GM12865 (cell line): ENCODE measurements at regions not wholly inside any gene's neighbourhood (a gene's known extent, or its start where the extent isn't known, plus 50 kb on each side); places are given as distances from the start of the nearest gene placed in this dataset.

Experiments
- DNase-seq: peaks from one replicate; pipeline ENCODE4 v3.0.0; 2010; ENCODE audit warnings: low read depth
- H3K4me3 ChIP-seq: 2 replicates; pipeline ENCODE4 v1.5.1; 2011; ENCODE audit warnings: mild to moderate bottlenecking, low read depth, low read length, control low read depth
- TF ChIP-seq, protein P1 (sequence below): IDR thresholded peaks from 2 replicates; pipeline ENCODE4 v1.5.1; 2011; ENCODE audit warnings: low read length, control low read depth, low read depth, inconsistent platforms; ENCODE audit not compliant: insufficient read depth; ENCODE audit errors: missing control alignments

DNA sequence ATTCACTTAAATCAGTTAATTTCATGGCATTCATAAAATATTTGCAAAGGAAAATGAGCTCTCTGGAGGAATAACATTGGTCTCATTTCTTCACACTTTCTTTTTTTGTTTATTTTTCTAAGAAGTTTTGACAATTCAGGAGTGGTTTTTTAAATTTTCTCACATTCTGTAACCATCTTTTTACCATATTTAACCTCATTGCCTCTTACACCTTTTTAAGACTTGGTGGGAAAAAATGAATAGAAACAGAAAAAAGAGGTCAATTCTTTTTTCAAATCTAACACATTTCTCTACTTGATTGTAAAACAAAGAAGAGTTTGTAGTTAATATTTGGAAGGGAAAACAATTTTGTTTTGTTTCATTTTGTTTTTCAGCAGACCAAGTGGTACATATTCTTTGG lies 1034.7 kb upstream of the RAG2 start:
- H3K4me3 ChIP-seq = no peak overlapping the region
- TF ChIP-seq, protein P1, sequence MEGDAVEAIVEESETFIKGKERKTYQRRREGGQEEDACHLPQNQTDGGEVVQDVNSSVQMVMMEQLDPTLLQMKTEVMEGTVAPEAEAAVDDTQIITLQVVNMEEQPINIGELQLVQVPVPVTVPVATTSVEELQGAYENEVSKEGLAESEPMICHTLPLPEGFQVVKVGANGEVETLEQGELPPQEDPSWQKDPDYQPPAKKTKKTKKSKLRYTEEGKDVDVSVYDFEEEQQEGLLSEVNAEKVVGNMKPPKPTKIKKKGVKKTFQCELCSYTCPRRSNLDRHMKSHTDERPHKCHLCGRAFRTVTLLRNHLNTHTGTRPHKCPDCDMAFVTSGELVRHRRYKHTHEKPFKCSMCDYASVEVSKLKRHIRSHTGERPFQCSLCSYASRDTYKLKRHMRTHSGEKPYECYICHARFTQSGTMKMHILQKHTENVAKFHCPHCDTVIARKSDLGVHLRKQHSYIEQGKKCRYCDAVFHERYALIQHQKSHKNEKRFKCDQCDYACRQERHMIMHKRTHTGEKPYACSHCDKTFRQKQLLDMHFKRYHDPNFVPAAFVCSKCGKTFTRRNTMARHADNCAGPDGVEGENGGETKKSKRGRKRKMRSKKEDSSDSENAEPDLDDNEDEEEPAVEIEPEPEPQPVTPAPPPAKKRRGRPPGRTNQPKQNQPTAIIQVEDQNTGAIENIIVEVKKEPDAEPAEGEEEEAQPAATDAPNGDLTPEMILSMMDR = no peak
- DNase-seq = no peak

DNA sequence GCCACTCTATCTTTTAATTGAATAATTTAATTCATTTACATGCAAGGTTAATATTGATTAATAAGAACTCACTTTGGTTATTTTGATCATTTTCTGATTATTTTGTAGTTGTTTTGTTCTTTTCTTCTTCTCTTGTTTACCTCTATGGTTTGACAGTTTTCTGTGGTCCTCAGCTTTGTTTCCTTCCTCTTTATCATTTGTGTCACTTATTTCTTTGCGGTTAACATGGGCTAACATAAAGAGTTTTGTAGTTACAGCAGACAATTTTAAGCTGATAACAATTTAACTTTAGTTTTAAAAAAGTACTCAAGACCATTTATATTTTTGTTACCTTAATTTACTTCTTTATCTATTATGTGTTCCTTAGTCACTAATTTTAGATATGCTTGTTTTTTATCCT lies 1032.8 kb upstream of the RAG2 start:
- TF ChIP-seq, protein P1 = no peak
- DNase-seq = no peak
- H3K4me3 ChIP-seq = no peak overlapping the region

DNA sequence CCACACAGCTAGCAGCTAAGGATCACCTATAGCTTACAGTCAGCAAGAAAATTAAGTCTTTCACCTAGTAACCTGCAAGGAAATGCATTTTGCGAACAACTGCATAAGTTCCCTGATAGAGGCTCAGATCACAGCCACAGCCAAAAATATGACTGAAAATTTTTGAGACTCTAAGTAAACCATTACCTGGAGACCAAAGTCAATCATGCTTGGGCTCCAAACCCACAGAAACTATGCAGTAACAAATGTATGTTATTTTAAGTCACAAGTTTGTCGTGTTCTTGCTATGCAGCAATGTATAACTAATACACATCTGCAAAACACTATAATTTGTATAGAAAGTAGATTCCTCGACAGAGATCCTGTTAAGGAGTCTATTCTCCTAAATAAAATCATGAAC lies 1025.7 kb upstream of the RAG2 start:
- H3K4me3 ChIP-seq = no peak overlapping the region
- DNase-seq = no peak
- TF ChIP-seq, protein P1 = no peak

DNA sequence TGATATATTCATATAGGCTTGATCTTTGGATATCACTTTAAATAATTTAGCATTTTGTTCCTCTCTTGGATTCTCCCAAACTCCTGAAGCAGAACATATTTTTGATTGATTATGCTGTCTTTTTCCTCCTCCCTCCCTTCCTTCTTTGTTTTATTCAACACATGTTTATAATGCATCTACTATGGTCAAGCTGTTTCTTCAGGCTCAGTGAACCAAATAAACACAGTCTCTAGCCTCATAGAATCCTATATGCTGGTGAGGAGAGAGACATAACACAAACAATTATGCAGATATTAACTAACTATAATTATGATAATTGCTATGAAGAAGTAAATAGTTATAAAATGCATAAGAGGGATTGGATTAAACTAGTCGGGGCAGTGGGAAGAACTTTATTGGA lies 1023.6 kb upstream of the RAG2 start:
- TF ChIP-seq, protein P1 = no peak
- H3K4me3 ChIP-seq = no peak overlapping the region
- no peak for DNase-seq

DNA sequence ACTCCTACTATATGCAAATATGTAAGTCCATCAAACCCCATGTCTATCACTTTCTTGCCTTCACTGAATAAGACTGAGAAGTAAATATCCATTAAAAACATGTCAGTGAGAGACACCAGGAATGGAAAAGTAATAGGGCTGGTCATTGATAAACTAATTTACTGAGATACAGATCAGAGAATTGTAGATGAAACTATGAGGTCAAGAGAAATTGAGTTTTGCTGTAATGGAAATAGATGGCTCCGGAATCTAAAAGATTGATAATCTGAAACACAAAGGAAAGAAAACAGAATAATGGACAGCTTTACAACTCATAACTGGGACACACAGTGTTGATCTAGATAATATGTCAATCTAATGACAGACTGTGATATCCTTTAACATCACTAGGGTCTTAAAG lies 1018.3 kb upstream of the RAG2 start:
- H3K4me3 ChIP-seq = no peak overlapping the region
- no peak for DNase-seq
- TF ChIP-seq, protein P1 = no peak

DNA sequence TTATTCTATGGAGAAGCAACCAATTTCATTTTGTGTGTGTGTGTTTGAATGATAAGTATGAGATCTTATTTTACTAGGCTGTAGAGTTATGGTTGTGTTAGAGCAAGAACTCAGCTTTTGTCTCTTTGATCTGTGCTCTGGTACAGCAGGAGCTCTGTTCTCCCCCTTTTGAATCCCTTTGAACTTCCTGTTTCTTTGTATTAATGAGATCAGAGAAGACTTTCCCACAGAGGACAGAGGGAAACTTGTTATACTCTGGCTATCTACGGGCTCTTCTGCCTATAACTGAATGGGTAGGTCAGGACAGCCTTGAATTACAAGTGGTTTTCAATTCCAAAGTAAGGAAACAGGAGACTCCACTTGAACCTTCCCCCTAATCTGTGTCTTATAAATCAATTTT lies 1015.0 kb upstream of the RAG2 start:
- no peak overlapping the region for H3K4me3 ChIP-seq
- TF ChIP-seq, protein P1 = no peak
- DNase-seq = no peak

DNA sequence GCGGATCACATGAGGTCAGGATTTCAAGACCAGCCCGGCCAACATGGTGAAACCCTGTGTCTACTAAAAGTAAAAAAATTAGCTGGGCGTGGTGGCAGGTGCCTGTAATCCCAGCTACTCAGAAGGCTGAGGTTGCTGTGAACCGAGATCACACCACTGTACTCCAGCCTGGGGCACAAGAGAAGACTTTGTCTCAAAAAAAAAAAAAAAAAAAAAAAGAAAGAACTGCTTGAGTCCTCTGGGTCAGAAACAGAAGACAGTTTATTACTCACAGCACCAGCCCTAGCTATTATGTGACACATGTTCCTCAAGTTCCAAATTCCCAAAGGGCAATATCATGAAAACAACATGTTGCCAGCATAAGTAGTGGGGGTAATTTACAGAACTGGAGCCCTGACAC lies 1014.1 kb upstream of the RAG2 start:
- DNase-seq = no peak

More for the DNA sequence above, 1014.1 kb upstream of the RAG2 start:
- TF ChIP-seq, protein P1 = no peak
- no peak overlapping the region for H3K4me3 ChIP-seq
